Muscle layer of colon (tissue), 2 donors: ENCODE measurements at regions not wholly inside any gene's neighbourhood (a gene's known extent, or its start where the extent isn't known, plus 50 kb on each side); places are given as distances from the start of the nearest gene placed in this dataset.

ENCODE experiments used
- H3K27ac ChIP-seq: one replicate; pipeline ENCODE4 v1.7.0; 2013; ENCODE audit warnings: low read depth, mild to moderate bottlenecking, low read length, moderate library complexity
- H3K27me3 ChIP-seq, 2 donors: one replicate each; pipeline ENCODE4 v1.7.0; 2013; ENCODE audit warnings: low read length in 2 of 2, mild to moderate bottlenecking in 2 of 2; ENCODE audit not compliant: insufficient read depth in 2 of 2, control insufficient read depth in 1 of 2
- H3K36me3 ChIP-seq: one replicate; pipeline ENCODE4 v1.7.0; 2013; ENCODE audit warnings: mild to moderate bottlenecking, low read length; ENCODE audit not compliant: insufficient read depth
- H3K4me1 ChIP-seq: one replicate; pipeline ENCODE4 v1.7.0; 2013; ENCODE audit warnings: mild to moderate bottlenecking, low read length; ENCODE audit not compliant: insufficient read depth
- H3K4me3 ChIP-seq, 2 donors: one replicate each; pipeline ENCODE4 v1.7.0; 2013; ENCODE audit warnings: low read length in 2 of 2, low read depth in 1 of 2, mild to moderate bottlenecking in 1 of 2, moderate library complexity in 1 of 2
- H3K9ac ChIP-seq: one replicate; pipeline ENCODE4 v1.7.0; 2013; ENCODE audit warnings: low read length
- H3K9me3 ChIP-seq: one replicate; pipeline ENCODE4 v1.7.0; 2013; ENCODE audit warnings: mild to moderate bottlenecking, low read length
- donor health status: abdominal sarcoma.
- donor health status: Adenocarcinoma of cecum.

- H3K36me3 ChIP-seq = no peaks in the 10 kb centered on the region
- H3K27me3 ChIP-seq = no peaks in the 10 kb centered on the region
- H3K4me3 ChIP-seq = no peak overlapping the region
- H3K27ac ChIP-seq = no peak overlapping the region
- H3K4me1 ChIP-seq = no peaks in the 10 kb centered on the region
- H3K9ac ChIP-seq = no peak overlapping the region
- no peaks in the 10 kb centered on the region for H3K9me3 ChIP-seq
Observed at GRCh38 chr6:73956305-73956704, 260.3 kb downstream of the CD109 start.

DNA sequence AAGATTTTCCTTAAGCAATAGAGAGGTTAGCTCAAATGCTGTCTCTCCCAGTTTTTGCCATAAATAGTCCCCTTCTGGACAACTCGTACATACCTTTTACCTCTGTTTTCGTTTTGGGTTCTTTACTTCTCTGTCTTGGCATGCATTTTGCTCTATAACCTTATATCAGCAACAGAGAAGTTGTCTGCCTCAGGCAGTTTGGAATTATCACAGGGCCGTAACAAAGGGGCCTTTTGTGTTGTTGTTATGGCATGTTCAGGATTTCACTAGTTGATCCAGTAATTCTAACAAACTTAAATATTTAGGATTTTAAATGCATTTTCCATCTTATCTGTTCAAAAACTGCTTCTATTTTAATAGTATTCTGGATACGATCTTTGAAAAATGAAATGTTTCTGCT lies 259.8 kb downstream of the CD109 start:
- Histone ChIP-seq H3K9ac (no peak overlapping the region), H3K27me3 (no peaks in the 10 kb centered on the region), H3K4me3 (no peak overlapping the region), H3K36me3 (no peaks in the 10 kb centered on the region), H3K27ac (no peak overlapping the region), H3K4me1 (no peaks in the 10 kb centered on the region), H3K9me3 (no peaks in the 10 kb centered on the region)

GRCh38 chr6:73954881-73955280 lies 258.9 kb downstream of the CD109 start:
- H3K4me1 ChIP-seq = no peaks in the 10 kb centered on the region
- H3K9me3 ChIP-seq = no peaks in the 10 kb centered on the region
- H3K36me3 ChIP-seq = no peaks in the 10 kb centered on the region
- no peak overlapping the region for H3K27ac ChIP-seq
- H3K4me3 ChIP-seq = no peak overlapping the region
- no peak overlapping the region for H3K9ac ChIP-seq
- H3K27me3 ChIP-seq = no peaks in the 10 kb centered on the region

- Histone ChIP-seq H3K9ac (no peak overlapping the region), H3K4me1 (no peaks in the 10 kb centered on the region), H3K27ac (no peak overlapping the region), H3K4me3 (no peak overlapping the region), H3K36me3 (no peaks in the 10 kb centered on the region), H3K27me3 (no peaks in the 10 kb centered on the region), H3K9me3 (no peaks in the 10 kb centered on the region)
Observed at GRCh38 chr6:73951183-73951582, 255.2 kb downstream of the CD109 start.

GRCh38 chr6:73943930-73944652 lies 248.1 kb downstream of the CD109 start:
- Histone ChIP-seq H3K9ac (no peak overlapping the region), H3K4me3 (no peak overlapping the region), H3K36me3 (no peaks in the 10 kb centered on the region), H3K9me3 (no peaks in the 10 kb centered on the region), H3K27ac (no peak overlapping the region), H3K27me3 (no peaks in the 10 kb centered on the region), H3K4me1 (no peaks in the 10 kb centered on the region)

DNA sequence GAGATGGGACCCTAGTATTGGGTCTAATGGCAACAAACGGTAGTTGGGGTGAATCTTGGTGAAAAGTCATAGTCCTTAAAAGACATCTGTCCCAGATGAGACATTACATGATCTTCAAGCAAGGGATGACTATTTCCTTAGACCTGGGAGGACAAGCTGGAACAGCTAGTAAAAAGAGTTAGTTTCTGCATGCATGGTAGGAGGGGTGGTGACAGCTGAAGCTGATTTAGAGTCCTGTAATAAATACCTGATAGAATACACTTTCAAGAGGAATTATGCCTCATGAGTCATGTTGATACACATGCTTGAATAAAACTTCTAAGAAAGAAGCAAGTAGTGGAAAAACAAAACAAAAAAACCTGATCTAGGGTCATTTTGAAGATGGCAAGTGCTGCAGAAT lies 247.4 kb downstream of the CD109 start:
- no peaks in the 10 kb centered on the region for H3K36me3 ChIP-seq
- H3K9ac ChIP-seq = no peak overlapping the region
- H3K4me3 ChIP-seq = no peak overlapping the region
- H3K9me3 ChIP-seq = no peaks in the 10 kb centered on the region
- no peak overlapping the region for H3K27ac ChIP-seq
- H3K27me3 ChIP-seq = no peaks in the 10 kb centered on the region
- H3K4me1 ChIP-seq = no peaks in the 10 kb centered on the region

- Histone ChIP-seq H3K4me3 (no peak overlapping the region), H3K9ac (no peak overlapping the region)
Observed at GRCh38 chr6:73942592-73943186, 246.7 kb downstream of the CD109 start.

DNA sequence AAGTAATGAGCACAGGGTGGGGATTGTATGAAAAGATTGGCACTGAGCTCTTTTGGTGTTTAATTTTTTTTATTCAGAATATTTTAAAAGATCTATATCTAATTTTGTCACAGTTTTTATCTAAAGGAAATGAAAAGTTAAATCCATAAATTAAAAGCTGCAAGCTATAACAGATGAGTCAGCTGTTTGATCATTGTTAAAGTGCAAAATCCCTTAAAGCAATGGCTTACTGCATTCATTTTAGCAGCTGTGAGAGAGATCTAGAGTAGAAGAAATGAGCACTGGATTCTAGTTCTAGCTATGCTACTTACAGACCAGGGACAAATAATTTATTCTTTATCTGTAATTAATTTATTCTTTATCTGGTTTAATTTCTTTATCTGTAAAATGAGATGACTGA lies 245.9 kb downstream of the CD109 start:
- H3K27ac ChIP-seq = no peak overlapping the region
- no peaks in the 10 kb centered on the region for H3K4me1 ChIP-seq
- H3K9ac ChIP-seq = no peak overlapping the region
- no peaks in the 10 kb centered on the region for H3K27me3 ChIP-seq
- H3K9me3 ChIP-seq = no peaks in the 10 kb centered on the region
- no peaks in the 10 kb centered on the region for H3K36me3 ChIP-seq
- no peak overlapping the region for H3K4me3 ChIP-seq

More at GRCh38 chr6:73942592-73943186, 246.7 kb downstream of the CD109 start:
- no peaks in the 10 kb centered on the region for H3K9me3 ChIP-seq
- no peak overlapping the region for H3K27ac ChIP-seq
- H3K36me3 ChIP-seq = no peaks in the 10 kb centered on the region
- H3K27me3 ChIP-seq = no peaks in the 10 kb centered on the region
- no peaks in the 10 kb centered on the region for H3K4me1 ChIP-seq

DNA sequence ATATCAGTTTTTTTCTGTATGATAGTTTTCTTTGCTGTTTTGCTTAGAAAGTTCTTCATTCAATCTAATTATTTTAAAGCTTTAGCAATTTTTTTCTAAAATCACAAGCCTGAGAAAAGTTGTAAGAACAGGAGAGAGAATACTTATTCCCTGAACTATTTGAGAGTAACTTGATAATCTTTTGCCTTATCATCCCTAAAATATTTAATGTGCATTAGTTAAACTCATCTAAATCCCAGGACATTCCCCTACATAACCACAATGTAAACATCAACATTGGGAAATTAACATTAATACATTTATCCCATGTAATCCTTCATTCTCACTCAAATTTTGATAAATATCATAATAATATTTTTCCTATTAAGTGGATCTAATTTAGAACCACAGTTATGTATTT lies 241.8 kb downstream of the CD109 start:
- H3K9me3 ChIP-seq = no peaks in the 10 kb centered on the region
- no peaks in the 10 kb centered on the region for H3K36me3 ChIP-seq
- no peaks in the 10 kb centered on the region for H3K27me3 ChIP-seq
- peaks cover 5% of the 10 kb centered on the region for H3K4me1 ChIP-seq
- H3K27ac ChIP-seq = no peak overlapping the region
- H3K9ac ChIP-seq = no peak overlapping the region
- H3K4me3 ChIP-seq = no peak overlapping the region

DNA sequence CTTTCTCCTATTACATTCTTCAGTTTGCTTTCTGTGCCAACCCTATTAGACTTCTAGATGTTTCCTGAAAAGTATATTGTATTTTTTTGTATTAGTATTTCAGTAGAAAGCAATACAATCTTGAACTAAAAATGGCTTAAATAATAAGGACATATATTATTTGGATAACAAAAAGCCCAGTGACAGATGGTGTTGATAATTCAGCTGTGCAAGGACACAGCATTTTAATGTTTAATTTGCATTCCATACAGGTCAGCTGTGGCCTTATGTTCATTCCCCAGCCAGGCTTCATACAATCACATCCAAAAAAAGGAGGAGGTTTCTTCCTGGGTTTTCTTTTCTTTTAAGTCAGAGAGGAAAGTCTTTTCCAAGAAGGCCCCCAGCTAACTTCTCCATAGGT lies 236.9 kb downstream of the CD109 start:
- Histone ChIP-seq H3K9ac (no peak overlapping the region), H3K27ac (no peak overlapping the region), H3K27me3 (no peaks in the 10 kb centered on the region), H3K9me3 (no peaks in the 10 kb centered on the region), H3K4me1 (peaks cover 10% of the 10 kb centered on the region), H3K4me3 (no peak overlapping the region), H3K36me3 (no peaks in the 10 kb centered on the region)

DNA sequence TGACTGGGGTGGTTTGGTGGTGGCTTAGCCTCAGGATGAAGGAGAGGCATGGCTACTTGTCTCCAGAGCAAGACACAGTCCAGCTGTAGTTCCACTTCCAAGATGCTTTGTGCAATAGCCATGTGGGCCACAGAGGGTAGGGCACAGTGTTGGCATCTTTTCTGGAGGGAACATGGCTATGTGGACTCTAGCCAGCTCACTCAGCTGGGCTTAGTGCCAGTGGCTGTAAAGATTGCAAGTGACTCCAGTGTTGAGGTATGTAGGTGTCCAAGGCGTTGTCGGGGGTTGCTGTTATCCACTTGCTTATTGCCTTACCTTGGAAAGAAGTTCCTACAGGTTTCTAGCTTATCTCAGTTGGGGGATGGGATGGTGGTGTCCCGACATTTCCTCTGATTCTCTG lies 233.4 kb downstream of the CD109 start:
- no peak overlapping the region for H3K9ac ChIP-seq
- H3K4me1 ChIP-seq = peaks cover 10% of the 10 kb centered on the region
- no peaks in the 10 kb centered on the region for H3K36me3 ChIP-seq
- no peak overlapping the region for H3K4me3 ChIP-seq
- H3K27me3 ChIP-seq = no peaks in the 10 kb centered on the region
- no peaks in the 10 kb centered on the region for H3K9me3 ChIP-seq
- H3K27ac ChIP-seq = no peak overlapping the region

GRCh38 chr6:73927421-73927820 lies 231.4 kb downstream of the CD109 start:
- Histone ChIP-seq H3K27me3 (no peaks in the 10 kb centered on the region), H3K9me3 (no peaks in the 10 kb centered on the region)

More at GRCh38 chr6:73927421-73927820, 231.4 kb downstream of the CD109 start:
- Histone ChIP-seq H3K9ac (no peak overlapping the region), H3K4me1 (peaks cover under 1% of the 10 kb centered on the region), H3K27ac (no peak overlapping the region), H3K4me3 (no peak overlapping the region), H3K36me3 (no peaks in the 10 kb centered on the region)
